NCI-H1417 (cell line): ENCODE measurements at regions not wholly inside any gene's neighbourhood (a gene's known extent, or its start where the extent isn't known, plus 50 kb on each side); places are given as distances from the start of the nearest gene placed in this dataset.
"Not testable (repeated sequence)": the region's sequence is repeated elsewhere in the genome, so short reads cannot be mapped to it uniquely, and the experiment has no call there.

Experiments
- DNase-seq, 3 experiments: peaks; one replicate each; lab custom pipeline; 2025; lab: John Stamatoyannopoulos, UW

- DNase-seq, result no peak
Observed at GRCh38 chr6:60991427-60992028, 1294.5 kb downstream of the KHDRBS2 start.

- no peak for DNase-seq
Observed at GRCh38 chr6:60952500-60952899, 1333.5 kb downstream of the KHDRBS2 start.

GRCh38 chr6:60950221-60950923, 1335.7 kb downstream of the KHDRBS2 start:
- not testable (repeated sequence) for DNase-seq

GRCh38 chr6:60947416-60947815, 1338.6 kb downstream of the KHDRBS2 start:
- DNase-seq, result peak in 1 of 3 experiments; percentile 3

GRCh38 chr6:60944803-60945202, 1341.2 kb downstream of the KHDRBS2 start:
- DNase-seq, result not testable (repeated sequence)

- not testable (repeated sequence) for DNase-seq
Observed at GRCh38 chr6:60935970-60936369, 1350.1 kb downstream of the KHDRBS2 start.

- peak in 1 of 3 experiments; percentile 2 for DNase-seq
Observed at GRCh38 chr6:60919652-60920051, 1366.4 kb downstream of the KHDRBS2 start.

GRCh38 chr6:60903860-60904259, 1382.2 kb downstream of the KHDRBS2 start:
- not testable (repeated sequence) for DNase-seq

GRCh38 chr6:60893374-60893773, 1392.7 kb downstream of the KHDRBS2 start:
- DNase-seq, result not testable (repeated sequence)

GRCh38 chr6:60891606-60892005, 1394.4 kb downstream of the KHDRBS2 start:
- peak in 1 of 3 experiments; percentile 25 for DNase-seq

- DNase-seq, result peak in 2 of 3 experiments; percentile 59 to 89
Observed at GRCh38 chr6:60877396-60877795, 1408.6 kb downstream of the KHDRBS2 start.

- not testable (repeated sequence) for DNase-seq
Observed at GRCh38 chr6:60870779-60871178, 1415.2 kb downstream of the KHDRBS2 start.

- no peak for DNase-seq
Observed at GRCh38 chr6:60867548-60867947, 1418.5 kb downstream of the KHDRBS2 start.

- DNase-seq, result peak in 2 of 3 experiments; percentile 1 to 47
Observed at GRCh38 chr6:60843175-60843982, 1442.6 kb downstream of the KHDRBS2 start.

- DNase-seq, result not testable (repeated sequence)
Observed at GRCh38 chr6:60830726-60831125, 1455.3 kb downstream of the KHDRBS2 start.

- DNase-seq, result not testable (repeated sequence)
Observed at GRCh38 chr6:60822597-60822996, 1463.4 kb downstream of the KHDRBS2 start.

GRCh38 chr6:60818072-60818471, 1468.0 kb downstream of the KHDRBS2 start:
- DNase-seq, result not testable (repeated sequence)

GRCh38 chr6:60814784-60815183, 1471.2 kb downstream of the KHDRBS2 start:
- DNase-seq, result not testable (repeated sequence)

GRCh38 chr6:60813897-60814596, 1472.0 kb downstream of the KHDRBS2 start:
- not testable (repeated sequence) for DNase-seq

- DNase-seq, result not testable (repeated sequence)
Observed at GRCh38 chr6:60810216-60810615, 1475.8 kb downstream of the KHDRBS2 start.

GRCh38 chr6:60799146-60799545, 1486.9 kb downstream of the KHDRBS2 start:
- DNase-seq, result peak in 2 of 3 experiments; percentile 46 to 74

- DNase-seq, result not testable (repeated sequence)
Observed at GRCh38 chr6:60797831-60798230, 1488.2 kb downstream of the KHDRBS2 start.
